ENCODE measurements at regions not wholly inside any gene's neighbourhood (a gene's known extent, or its start where the extent isn't known, plus 50 kb on each side); places are given as distances from the start of the nearest gene placed in this dataset.

- DNase-seq, result no peak
Observed at GRCh38 chr3:84439476-84439875, 519.3 kb upstream of the CADM2 start.

- no peak for DNase-seq
Observed at GRCh38 chr3:84440291-84440690, 518.5 kb upstream of the CADM2 start.

- DNase-seq, result no peak
Observed at GRCh38 chr3:84442533-84442932, 516.3 kb upstream of the CADM2 start.

- no peak for DNase-seq
Observed at GRCh38 chr3:84444726-84445521, 513.9 kb upstream of the CADM2 start.

GRCh38 chr3:84487296-84487695, 471.5 kb upstream of the CADM2 start:
- DNase-seq, result no peak

- no peak for DNase-seq
Observed at GRCh38 chr3:84504761-84505160, 454.0 kb upstream of the CADM2 start.

- DNase-seq, result no peak
Observed at GRCh38 chr3:84510007-84510406, 448.8 kb upstream of the CADM2 start.

GRCh38 chr3:84522893-84523292, 435.9 kb upstream of the CADM2 start:
- no peak for DNase-seq

- DNase-seq, result no peak
Observed at GRCh38 chr3:84536916-84537315, 421.9 kb upstream of the CADM2 start.

GRCh38 chr3:84538597-84538996, 420.2 kb upstream of the CADM2 start:
- DNase-seq, result no peak

GRCh38 chr3:84547207-84547606, 411.6 kb upstream of the CADM2 start:
- DNase-seq, result no peak

GRCh38 chr3:84547971-84548970, 410.5 kb upstream of the CADM2 start:
- DNase-seq, result peak; percentile 26 to 50 (median 36)

- DNase-seq, result no peak
Observed at GRCh38 chr3:84555629-84556028, 403.2 kb upstream of the CADM2 start.

- DNase-seq, result no peak
Observed at GRCh38 chr3:84566256-84566655, 392.5 kb upstream of the CADM2 start.

- DNase-seq, result no peak
Observed at GRCh38 chr3:84567796-84568195, 391.0 kb upstream of the CADM2 start.

- no peak for DNase-seq
Observed at GRCh38 chr3:84573962-84574361, 384.8 kb upstream of the CADM2 start.

- DNase-seq, result no peak
Observed at GRCh38 chr3:84586427-84586826, 372.4 kb upstream of the CADM2 start.

- DNase-seq, result no peak
Observed at GRCh38 chr3:84600703-84601225, 358.0 kb upstream of the CADM2 start.

GRCh38 chr3:84601303-84601702, 357.5 kb upstream of the CADM2 start:
- no peak for DNase-seq

GRCh38 chr3:84621823-84622222, 337.0 kb upstream of the CADM2 start:
- no peak for DNase-seq

- no peak for DNase-seq
Observed at GRCh38 chr3:84634668-84635067, 324.1 kb upstream of the CADM2 start.

GRCh38 chr3:84637272-84637671, 321.5 kb upstream of the CADM2 start:
- DNase-seq, result no peak

GRCh38 chr3:84666468-84666867, 292.3 kb upstream of the CADM2 start:
- DNase-seq, result no peak

GRCh38 chr3:84679211-84679610, 279.6 kb upstream of the CADM2 start:
- DNase-seq, result no peak

Data from suppressor macrophage treated with lipopolysaccharide for 1 hour (primary cell).